Prostate gland (tissue), 2 donors: ENCODE measurements at regions not wholly inside any gene's neighbourhood (a gene's known extent, or its start where the extent isn't known, plus 50 kb on each side); places are given as distances from the start of the nearest gene placed in this dataset.

ENCODE experiments used
- POLR2A ChIP-seq: fragments of 450-650 bp; IDR thresholded peaks from one replicate; pipeline ENCODE4 v1.6.1; 2016; ENCODE audit warnings: antibody characterized with exemption, mild to moderate bottlenecking
- TF ChIP-seq, protein P1 (sequence below), 4 experiments: fragments of 200-600 bp in 2 of 4; fragments of 450-650 bp in 2 of 4; sonication (generic) in 2 of 4; IDR thresholded peaks; 1 replicate in 3 of 4; 2 replicates in 1 of 4; pipeline ENCODE4 v1.5.1; 2016 to 2019; ENCODE audit warnings: antibody characterized with exemption in 4 of 4, mild to moderate bottlenecking in 2 of 4, moderate library complexity in 2 of 4

DNA sequence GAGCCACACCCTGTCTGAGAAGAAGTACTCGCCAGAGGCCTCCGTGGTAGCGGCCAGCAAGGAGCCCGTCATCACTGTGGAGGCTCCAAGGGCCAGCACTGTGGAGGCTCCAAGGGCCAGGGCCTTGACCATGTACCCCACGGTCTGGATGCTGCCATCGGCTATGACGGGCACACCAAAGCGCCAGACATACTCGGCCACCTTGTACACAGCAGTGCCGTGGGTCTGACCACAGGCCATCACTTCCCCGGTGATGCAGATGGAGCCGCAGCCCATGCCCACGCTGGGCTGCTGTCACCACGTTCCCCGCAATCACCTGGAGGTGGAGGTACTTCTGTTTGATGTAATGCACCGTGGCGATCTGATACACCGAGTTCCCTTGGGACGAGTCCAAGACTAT is 377.7 kb upstream of the MAOA start:
- TF ChIP-seq, protein P1, sequence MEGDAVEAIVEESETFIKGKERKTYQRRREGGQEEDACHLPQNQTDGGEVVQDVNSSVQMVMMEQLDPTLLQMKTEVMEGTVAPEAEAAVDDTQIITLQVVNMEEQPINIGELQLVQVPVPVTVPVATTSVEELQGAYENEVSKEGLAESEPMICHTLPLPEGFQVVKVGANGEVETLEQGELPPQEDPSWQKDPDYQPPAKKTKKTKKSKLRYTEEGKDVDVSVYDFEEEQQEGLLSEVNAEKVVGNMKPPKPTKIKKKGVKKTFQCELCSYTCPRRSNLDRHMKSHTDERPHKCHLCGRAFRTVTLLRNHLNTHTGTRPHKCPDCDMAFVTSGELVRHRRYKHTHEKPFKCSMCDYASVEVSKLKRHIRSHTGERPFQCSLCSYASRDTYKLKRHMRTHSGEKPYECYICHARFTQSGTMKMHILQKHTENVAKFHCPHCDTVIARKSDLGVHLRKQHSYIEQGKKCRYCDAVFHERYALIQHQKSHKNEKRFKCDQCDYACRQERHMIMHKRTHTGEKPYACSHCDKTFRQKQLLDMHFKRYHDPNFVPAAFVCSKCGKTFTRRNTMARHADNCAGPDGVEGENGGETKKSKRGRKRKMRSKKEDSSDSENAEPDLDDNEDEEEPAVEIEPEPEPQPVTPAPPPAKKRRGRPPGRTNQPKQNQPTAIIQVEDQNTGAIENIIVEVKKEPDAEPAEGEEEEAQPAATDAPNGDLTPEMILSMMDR (IDR thresholded peaks at IDR 0.05), result no peak
- no peak for TF ChIP-seq POLR2A
